HCT116 (cell line): ENCODE measurements at regions not wholly inside any gene's neighbourhood (a gene's known extent, or its start where the extent isn't known, plus 50 kb on each side); places are given as distances from the start of the nearest gene placed in this dataset.

Experiments
- ATAC-seq: fragments of 200-7000 bp; cut with Tn5 transposase; 2 replicates; pipeline ENCODE4 v1.9.1; 2020; ENCODE audit warnings: mild to moderate bottlenecking, moderate library complexity
- BruUV-seq: library from RNA; stranded (reverse); fragments of 400-500 nt; replicated peaks from 2 replicates; lab custom pipeline; 2021; lab: Mats Ljungman, UMichigan
- CTCF ChIA-PET: fragments of 300-600 bp; sonication (Branson Sonifier 250); formaldehyde crosslinking; loops from one replicate; lab custom pipeline; 2021; ENCODE audit warnings: antibody characterized with exemption; lab: Charles Lee
- POLR2A ChIA-PET: fragments of 300-600, 350-600 bp; sonication (Branson Sonifier 250); formaldehyde crosslinking; loops from one replicate; lab custom pipeline; 2021; ENCODE audit warnings: antibody characterized with exemption; lab: Charles Lee
- RAD21 ChIA-PET, 2 experiments: fragments of 300-600 bp; sonication (Branson Sonifier 250); formaldehyde crosslinking; loops; one replicate each; lab custom pipeline; 2023; ENCODE audit warnings: low total read pairs in 2 of 2; ENCODE audit not compliant: uncharacterized antibody in 2 of 2, unreplicated experiment in 2 of 2, low non-redundant PET in 1 of 2; lab: Charles Lee
- DNase-seq: peaks from one replicate; pipeline ENCODE4 v3.0.0-alpha.2; 2010; ENCODE audit warnings: low read depth, low spot score
- H2AFZ ChIP-seq: fragments of 200-600 bp; shearing (Covaris generic), sonication (generic); 2 replicates; pipeline ENCODE4 v1.6.1; 2017; ENCODE audit warnings: low read depth, mixed run types, mixed read lengths, antibody characterized with exemption, low read length; ENCODE audit not compliant: poor library complexity, severe bottlenecking
- H3K27ac ChIP-seq: 2 replicates; pipeline ENCODE4 v1.5.1; 2012; ENCODE audit warnings: low read depth, low read length
- H3K27me3 ChIP-seq: fragments of 200-600 bp; sonication (generic); 2 replicates; pipeline ENCODE4 v1.6.1; 2016; ENCODE audit warnings: mixed run types, low read length, mixed read lengths; ENCODE audit not compliant: insufficient read depth
- H3K36me3 ChIP-seq, 2 experiments: fragments of 200-500 bp in 1 of 2; fragments of 200-600 bp in 1 of 2; sonication (Bioruptor generic) in 1 of 2; sonication (generic) in 1 of 2; 2 replicates each; pipeline versions ENCODE4 v1.5.1 to v1.6.1; 2014 to 2016; ENCODE audit warnings: low read length in 2 of 2, inconsistent platforms in 1 of 2, mixed read lengths in 1 of 2, mixed run types in 1 of 2; ENCODE audit not compliant: insufficient read depth in 2 of 2, control insufficient read depth in 1 of 2
- H3K4me1 ChIP-seq, 2 experiments: fragments of 200-600 bp in 1 of 2; sonication (generic) in 1 of 2; 2 replicates each; pipeline versions ENCODE4 v1.5.1 to v1.6.1; 2012 to 2017; ENCODE audit warnings: low read length in 2 of 2, inconsistent platforms in 1 of 2, mild to moderate bottlenecking in 1 of 2, mixed read lengths in 1 of 2, mixed run types in 1 of 2, moderate library complexity in 1 of 2; ENCODE audit not compliant: insufficient read depth in 2 of 2, control insufficient read depth in 1 of 2
- H3K4me2 ChIP-seq: fragments of 200-600 bp; sonication (generic); 2 replicates; pipeline ENCODE4 v1.6.1; 2017; ENCODE audit warnings: mixed run types, low read length, mixed read lengths
- H3K4me3 ChIP-seq, 2 experiments: fragments of 200-600 bp in 1 of 2; sonication (generic) in 1 of 2; replicated peaks in 1 of 2; 2 replicates each; pipeline ENCODE4 v1.5.1; 2011 to 2016; ENCODE audit warnings: low read length in 2 of 2, control low read depth in 1 of 2, low read depth in 1 of 2, mild to moderate bottlenecking in 1 of 2, mixed read lengths in 1 of 2, mixed run types in 1 of 2
- H3K79me2 ChIP-seq: fragments of 200-600 bp; sonication (generic); 2 replicates; pipeline ENCODE4 v1.6.1; 2017; ENCODE audit warnings: mild to moderate bottlenecking, mixed run types, low read length, moderate library complexity, mixed read lengths; ENCODE audit not compliant: insufficient read depth
- H3K9ac ChIP-seq: fragments of 200-600 bp; sonication (generic); 2 replicates; pipeline ENCODE4 v1.6.1; 2016; ENCODE audit warnings: low read length, mixed read lengths
- H3K9me2 ChIP-seq: fragments of 200-600 bp; sonication (generic), shearing (Covaris generic); 2 replicates; pipeline ENCODE4 v1.6.1; 2017; ENCODE audit warnings: mixed run types, mild to moderate bottlenecking, moderate library complexity; ENCODE audit not compliant: insufficient read depth
- H3K9me3 ChIP-seq, 2 experiments: fragments of 200-500 bp in 1 of 2; fragments of 200-600 bp in 1 of 2; sonication (Bioruptor generic) in 1 of 2; sonication (generic) in 1 of 2; 2 replicates each; pipeline ENCODE4 v1.6.1; 2014 to 2017; ENCODE audit warnings: low read length in 2 of 2, mixed read lengths in 2 of 2, inconsistent platforms in 1 of 2, low read depth in 1 of 2, mild to moderate bottlenecking in 1 of 2, mixed run types in 1 of 2, moderate library complexity in 1 of 2; ENCODE audit not compliant: control insufficient read depth in 1 of 2, insufficient read depth in 1 of 2
- H4K20me1 ChIP-seq: fragments of 200-600 bp; sonication (generic), shearing (Covaris generic); 2 replicates; pipeline ENCODE4 v1.6.1; 2017; ENCODE audit warnings: mixed run types, mild to moderate bottlenecking, moderate library complexity; ENCODE audit not compliant: insufficient read depth
- ATF3 ChIP-seq: IDR thresholded peaks from 2 replicates; pipeline ENCODE4 v1.6.1; 2012
- CBX3 ChIP-seq: IDR thresholded peaks from 2 replicates; pipeline ENCODE4 v1.6.1; 2012; ENCODE audit warnings: low read depth
- CEBPB ChIP-seq: IDR thresholded peaks from 2 replicates; pipeline ENCODE4 v1.6.1; 2012; ENCODE audit warnings: low read depth
- CTCF ChIP-seq, 3 experiments: fragments of 200-600 bp in 1 of 3; sonication (generic) in 1 of 3; IDR thresholded peaks in 2 of 3; conservative IDR thresholded peaks in 1 of 3; 2 replicates each; pipeline ENCODE4 v1.5.1; 2012 to 2017; ENCODE audit warnings: low read depth in 2 of 3, low read length in 2 of 3, antibody characterized with exemption in 1 of 3, borderline replicate concordance in 1 of 3, control low read depth in 1 of 3, mild to moderate bottlenecking in 1 of 3, mixed read lengths in 1 of 3, mixed run types in 1 of 3, moderate library complexity in 1 of 3; ENCODE audit not compliant: insufficient read depth in 1 of 3
- EGR1 ChIP-seq: IDR thresholded peaks from 2 replicates; pipeline ENCODE4 v1.6.1; 2012; ENCODE audit warnings: low read depth
- ELF1 ChIP-seq: IDR thresholded peaks from 2 replicates; pipeline ENCODE4 v1.6.1; 2012; ENCODE audit warnings: low read depth, borderline replicate concordance
- FOSL1 ChIP-seq: IDR thresholded peaks from 2 replicates; pipeline ENCODE4 v1.6.1; 2012; ENCODE audit warnings: low read depth
- JUND ChIP-seq: IDR thresholded peaks from 2 replicates; pipeline ENCODE4 v1.6.1; 2012
- MAX ChIP-seq: IDR thresholded peaks from 2 replicates; pipeline ENCODE4 v1.6.1; 2012
- POLR2A ChIP-seq: IDR thresholded peaks from 2 replicates; pipeline ENCODE4 v1.7.0; 2011; ENCODE audit warnings: borderline replicate concordance; ENCODE audit not compliant: insufficient read depth, insufficient read length; ENCODE audit errors: extremely low read depth
- POLR2AphosphoS5 ChIP-seq: IDR thresholded peaks from 2 replicates; pipeline ENCODE4 v1.6.1; 2011; ENCODE audit warnings: mild to moderate bottlenecking, low read depth, low read length, moderate library complexity
- RAD21 ChIP-seq: IDR thresholded peaks from 2 replicates; pipeline ENCODE4 v1.6.1; 2012; ENCODE audit warnings: low read depth, mild to moderate bottlenecking
- SRF ChIP-seq: IDR thresholded peaks from 2 replicates; pipeline ENCODE4 v1.6.1; 2012; ENCODE audit warnings: low read depth
- TCF7L2 ChIP-seq: IDR thresholded peaks from 2 replicates; pipeline ENCODE4 v1.7.0; 2011; ENCODE audit warnings: borderline replicate concordance, inconsistent platforms; ENCODE audit not compliant: insufficient read depth, insufficient read length; ENCODE audit errors: extremely low read depth
- ZNF274 ChIP-seq: fragments of 200-500 bp; sonication (Bioruptor generic); IDR thresholded peaks from 2 replicates; pipeline ENCODE4 v1.6.1; 2014; ENCODE audit warnings: mild to moderate bottlenecking, low read depth, low read length, inconsistent platforms
- intact Hi-C: fragments of 100-400 bp; cut with micrococcal nuclease; formaldehyde crosslinking; loops from 2 replicates; pipeline ENCODE4 v1.10.0; 2022

DNA sequence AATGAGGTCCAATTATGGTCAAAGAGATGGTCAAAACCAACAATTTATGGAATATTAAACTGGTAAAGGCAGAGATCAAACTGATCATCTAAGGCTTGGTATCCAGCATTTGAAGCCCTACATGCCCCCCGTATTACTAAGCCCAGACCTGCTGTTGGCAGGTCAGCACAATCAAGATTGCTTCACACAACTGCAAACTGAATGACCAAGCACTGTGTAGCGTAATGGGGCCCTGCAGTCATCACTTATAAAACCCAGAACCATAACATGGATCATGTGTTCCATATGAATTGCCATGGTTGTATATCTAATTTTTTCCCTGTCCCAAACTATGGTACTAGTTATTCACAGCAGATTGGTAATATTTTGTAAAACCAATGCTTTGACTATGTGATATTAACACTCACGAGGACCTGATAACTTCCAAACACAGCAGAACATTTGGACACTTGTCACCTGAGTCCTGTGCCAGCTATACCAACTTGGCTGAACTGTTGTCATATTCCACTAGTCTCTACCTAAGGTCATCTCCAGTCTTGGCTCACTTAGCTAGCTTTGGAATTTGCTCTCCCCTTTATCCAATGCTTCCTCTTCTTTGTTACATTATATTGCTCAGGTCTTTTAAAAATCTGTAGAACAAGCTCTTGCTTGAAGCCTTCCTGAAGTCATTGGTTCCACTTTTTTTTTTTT, 81.7 kb upstream of the HMHB1 start:
- no peaks in the 10 kb centered on the region for H3K9me2 ChIP-seq
- intact Hi-C loops: no loop called here
- no peaks in the 10 kb centered on the region for H3K79me2 ChIP-seq
- no peak for ATAC-seq
- H3K4me1 ChIP-seq: no peaks in the 10 kb centered on the region
- no peak overlapping the region for H3K9ac ChIP-seq
- no peak for TF ChIP-seq POLR2A
- TF ChIP-seq CEBPB: no peak
- no peak for TF ChIP-seq JUND
- TF ChIP-seq MAX: no peak
- TF ChIP-seq ELF1: no peak
- TF ChIP-seq SRF: no peak
- TF ChIP-seq ZNF274: no peak
- no peak for TF ChIP-seq TCF7L2
- TF ChIP-seq RAD21: no peak
- no peak for TF ChIP-seq CBX3
- TF ChIP-seq CTCF (IDR thresholded peaks at IDR 0.05 in 2 of 3, conservative IDR thresholded peaks at IDR 0.05 in 1 of 3; ENCODE audit: borderline replicate concordance in 1 of 3, insufficient read depth in 1 of 3, low read depth in 2 of 3, low read length in 2 of 3): no peak
- no peak for TF ChIP-seq EGR1
- TF ChIP-seq POLR2AphosphoS5: no peak
- TF ChIP-seq ATF3: no peak
- TF ChIP-seq FOSL1: no peak
- CTCF ChIA-PET: no interaction called here
- H3K4me2 ChIP-seq: no peak overlapping the region
- no peak overlapping the region for H2AFZ ChIP-seq
- POLR2A ChIA-PET: no interaction called here
- H3K27ac ChIP-seq: no peak overlapping the region
- no peaks in the 10 kb centered on the region for H4K20me1 ChIP-seq
- no peaks in the 10 kb centered on the region for H3K36me3 ChIP-seq
- no peaks in the 10 kb centered on the region for H3K27me3 ChIP-seq
- H3K4me3 ChIP-seq: no peak overlapping the region
- BruUV-seq: no TSS peak
- RAD21 ChIA-PET: no interaction called here
- H3K9me3 ChIP-seq: no peaks in the 10 kb centered on the region
- no peak for DNase-seq
